CD4-positive, alpha-beta T cell (primary cell): ENCODE measurements at regions not wholly inside any gene's neighbourhood (a gene's known extent, or its start where the extent isn't known, plus 50 kb on each side); places are given as distances from the start of the nearest gene placed in this dataset.

ENCODE experiments used
- ATAC-seq: fragments of 200-7000 bp; cut with Tn5 transposase; one replicate; pipeline ENCODE4 v1.10.0; 2022; ENCODE audit warnings: mild to moderate bottlenecking; ENCODE audit not compliant: poor library complexity
- CTCF ChIA-PET: fragments of 350-600 bp; sonication (Branson Sonifier 250); formaldehyde crosslinking; loops from one replicate; lab custom pipeline; 2021; ENCODE audit warnings: antibody characterized with exemption, inconsistent platforms; lab: Charles Lee
- POLR2A ChIA-PET: fragments of 350-600 bp; sonication (Branson Sonifier 250); formaldehyde crosslinking; loops from one replicate; lab custom pipeline; 2021; ENCODE audit warnings: antibody characterized with exemption, inconsistent platforms; lab: Charles Lee
- DNase-seq, 14 experiments: peaks; one replicate each; pipeline ENCODE4 v3.0.0-alpha.2; 2013 to 2020; ENCODE audit warnings: mixed read lengths in 2 of 14
- H3K27ac ChIP-seq, 2 donors: one replicate each; pipeline versions ENCODE4 v1.5.1 to v1.7.0; 2013; ENCODE audit warnings: low read length in 2 of 2, low read depth in 1 of 2, mild to moderate bottlenecking in 1 of 2
- H3K27me3 ChIP-seq, 2 experiments: 1 replicate in 1 of 2; 2 replicates in 1 of 2; pipeline versions ENCODE4 v1.6.1 to v1.7.0; 2013; ENCODE audit warnings: low read length in 2 of 2, control low read depth in 1 of 2, mild to moderate bottlenecking in 1 of 2, moderate library complexity in 1 of 2; ENCODE audit not compliant: insufficient read depth in 2 of 2, control insufficient read depth in 1 of 2
- H3K36me3 ChIP-seq: one replicate; pipeline ENCODE4 v1.6.1; 2013; ENCODE audit warnings: low read length, control low read depth; ENCODE audit not compliant: insufficient read depth
- H3K4me1 ChIP-seq: one replicate; pipeline ENCODE4 v1.6.1; 2013; ENCODE audit warnings: low read length, control low read depth; ENCODE audit not compliant: insufficient read depth
- H3K4me3 ChIP-seq: one replicate; pipeline ENCODE4 v1.5.1; 2013; ENCODE audit warnings: mild to moderate bottlenecking, low read length, moderate library complexity
- H3K9me3 ChIP-seq, 2 experiments: 1 replicate in 1 of 2; 2 replicates in 1 of 2; pipeline versions ENCODE4 v1.6.1 to v1.7.0; 2013; ENCODE audit warnings: low read length in 2 of 2, mild to moderate bottlenecking in 2 of 2, control low read depth in 1 of 2, moderate library complexity in 1 of 2; ENCODE audit not compliant: control insufficient read depth in 1 of 2, insufficient read depth in 1 of 2
- H3K27ac Mint-ChIP-seq: one replicate; pipeline ENCODE4 v1.8.0; 2020; ENCODE audit warnings: mixed read lengths
- H3K27me3 Mint-ChIP-seq: one replicate; pipeline ENCODE4 v1.8.0; 2021; ENCODE audit warnings: mixed read lengths
- H3K36me3 Mint-ChIP-seq: one replicate; pipeline ENCODE4 v1.8.0; 2021; ENCODE audit warnings: low read depth, mixed read lengths
- H3K4me1 Mint-ChIP-seq: one replicate; pipeline ENCODE4 v1.8.0; 2021; ENCODE audit warnings: low read depth, mixed read lengths
- H3K4me3 Mint-ChIP-seq: one replicate; pipeline ENCODE4 v1.8.0; 2020; ENCODE audit warnings: mild to moderate bottlenecking, mixed read lengths
- H3K9me3 Mint-ChIP-seq: one replicate; pipeline ENCODE4 v1.8.0; 2020; ENCODE audit warnings: mixed read lengths
- intact Hi-C, 2 experiments: fragments of 100-400 bp; cut with DNase I in 1 of 2; cut with micrococcal nuclease in 1 of 2; formaldehyde crosslinking; loops; one replicate each; pipeline versions ENCODE4 v1.15.1 to v1.9.0; 2023 to 2025; cut with DNase I, micrococcal nuclease
- TF ChIP-seq, protein P1 (sequence below): fragments of 200-600 bp; IDR thresholded peaks from one replicate; pipeline ENCODE4 v1.8.0; 2022; ENCODE audit warnings: antibody characterized with exemption, mild to moderate bottlenecking

DNA sequence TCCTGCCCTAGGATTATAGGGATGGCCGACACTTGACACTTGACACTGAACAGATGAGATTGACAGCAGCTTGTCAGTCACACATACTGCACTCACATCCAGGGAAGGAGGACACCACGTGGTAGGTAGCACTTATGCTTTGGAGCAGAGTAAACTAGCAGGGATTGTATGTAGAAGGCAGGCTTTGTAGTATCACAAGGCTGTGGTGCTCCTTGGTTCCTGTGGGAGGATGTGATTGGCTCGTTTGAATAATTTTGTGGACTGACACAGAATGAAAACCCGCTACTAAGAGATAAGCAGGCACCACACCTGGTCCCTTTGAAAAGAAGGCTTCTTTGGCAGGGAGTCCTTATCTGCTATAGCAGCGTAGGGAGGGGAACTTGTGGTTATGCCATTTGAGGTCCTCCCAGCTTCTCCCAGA, 63.6 kb upstream of the IL12B start:
- ATAC-seq (no peak), DNase-seq (no peak)
- Mint-ChIP-seq H3K4me1 (no peaks in the 10 kb centered on the region), H3K4me3 (no peak overlapping the region), H3K36me3 (peaks cover 2% of the 10 kb centered on the region), H3K9me3 (peaks cover 5% of the 10 kb centered on the region), H3K27me3 (peaks cover 14% of the 10 kb centered on the region), H3K27ac (no peak overlapping the region)
- Histone ChIP-seq H3K27ac (no peak overlapping the region), H3K4me1 (no peaks in the 10 kb centered on the region), H3K36me3 (no peaks in the 10 kb centered on the region), H3K27me3 (no peaks in the 10 kb centered on the region), H3K9me3 (no peaks in the 10 kb centered on the region), H3K4me3 (no peak overlapping the region)
- intact Hi-C loops: no loop called here
- TF ChIP-seq, protein P1, sequence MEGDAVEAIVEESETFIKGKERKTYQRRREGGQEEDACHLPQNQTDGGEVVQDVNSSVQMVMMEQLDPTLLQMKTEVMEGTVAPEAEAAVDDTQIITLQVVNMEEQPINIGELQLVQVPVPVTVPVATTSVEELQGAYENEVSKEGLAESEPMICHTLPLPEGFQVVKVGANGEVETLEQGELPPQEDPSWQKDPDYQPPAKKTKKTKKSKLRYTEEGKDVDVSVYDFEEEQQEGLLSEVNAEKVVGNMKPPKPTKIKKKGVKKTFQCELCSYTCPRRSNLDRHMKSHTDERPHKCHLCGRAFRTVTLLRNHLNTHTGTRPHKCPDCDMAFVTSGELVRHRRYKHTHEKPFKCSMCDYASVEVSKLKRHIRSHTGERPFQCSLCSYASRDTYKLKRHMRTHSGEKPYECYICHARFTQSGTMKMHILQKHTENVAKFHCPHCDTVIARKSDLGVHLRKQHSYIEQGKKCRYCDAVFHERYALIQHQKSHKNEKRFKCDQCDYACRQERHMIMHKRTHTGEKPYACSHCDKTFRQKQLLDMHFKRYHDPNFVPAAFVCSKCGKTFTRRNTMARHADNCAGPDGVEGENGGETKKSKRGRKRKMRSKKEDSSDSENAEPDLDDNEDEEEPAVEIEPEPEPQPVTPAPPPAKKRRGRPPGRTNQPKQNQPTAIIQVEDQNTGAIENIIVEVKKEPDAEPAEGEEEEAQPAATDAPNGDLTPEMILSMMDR: no peak
- CTCF ChIA-PET: no interaction called here
- POLR2A ChIA-PET: no interaction called here

DNA sequence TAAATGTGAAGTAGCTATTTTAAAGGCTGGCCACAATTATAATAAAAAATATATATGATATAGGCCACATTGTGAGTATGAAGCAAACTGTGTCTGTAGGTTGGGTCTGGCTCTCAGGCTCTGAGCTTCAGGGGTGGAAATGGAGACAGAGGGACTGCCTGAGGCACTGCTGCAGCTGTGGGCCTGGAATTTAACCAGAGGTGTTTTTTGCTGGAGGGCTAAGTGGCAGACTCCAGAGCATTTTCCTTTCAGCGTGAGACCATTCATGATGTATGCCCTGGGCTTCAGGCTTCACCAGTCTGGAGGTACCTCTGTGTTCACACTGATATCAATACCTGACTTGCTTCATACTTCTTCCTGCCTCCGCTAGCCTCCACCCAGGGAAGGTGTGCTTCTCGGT, 64.9 kb upstream of the IL12B start:
- no peaks in the 10 kb centered on the region for H3K27me3 ChIP-seq
- intact Hi-C loops: no loop called here
- DNase-seq (no peak), ATAC-seq (no peak)
- no peaks in the 10 kb centered on the region for H3K36me3 Mint-ChIP-seq
- H3K27ac Mint-ChIP-seq: no peak overlapping the region
- H3K4me1 Mint-ChIP-seq: no peaks in the 10 kb centered on the region
- ChIA-PET POLR2A (no interaction called here), CTCF (no interaction called here)
- H3K4me1 ChIP-seq: no peaks in the 10 kb centered on the region
- peaks cover 14% of the 10 kb centered on the region for H3K27me3 Mint-ChIP-seq
- H3K27ac ChIP-seq: no peak overlapping the region
- H3K9me3 Mint-ChIP-seq: no peaks in the 10 kb centered on the region
- no peak overlapping the region for H3K4me3 ChIP-seq
- TF ChIP-seq, protein P1: no peak
- H3K4me3 Mint-ChIP-seq: no peak overlapping the region
- H3K36me3 ChIP-seq: no peaks in the 10 kb centered on the region
- no peaks in the 10 kb centered on the region for H3K9me3 ChIP-seq

DNA sequence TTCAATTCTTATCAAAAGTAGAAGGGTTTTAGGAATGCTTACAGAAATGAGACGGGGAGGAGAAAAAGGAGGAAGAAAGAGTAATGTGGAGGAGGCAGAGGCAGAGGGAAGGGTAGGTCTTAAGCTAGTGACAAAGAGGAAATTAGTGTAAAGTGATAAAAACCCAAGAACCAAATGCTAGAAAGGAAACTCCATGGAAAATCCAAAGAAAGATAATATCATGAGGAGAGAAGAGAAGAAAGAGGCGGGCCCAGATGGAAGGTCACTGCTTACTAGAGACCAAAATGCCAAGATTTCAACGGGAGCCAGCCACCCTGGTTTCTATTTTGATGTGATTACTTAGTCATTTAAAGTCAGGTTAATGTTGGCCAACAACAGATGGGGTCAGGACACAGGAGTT, 68.6 kb upstream of the IL12B start:
- DNase-seq: no peak
- H3K4me3 Mint-ChIP-seq: no peak overlapping the region
- no peaks in the 10 kb centered on the region for H3K4me1 ChIP-seq
- ChIA-PET CTCF (interaction anchor here (0.7 kb wide), 1 partner anchor 161 kb away, joined by 3 read pairs; no protein-coding TSS in a partner anchor), POLR2A (no interaction called here)
- H3K36me3 ChIP-seq: no peaks in the 10 kb centered on the region
- ATAC-seq: no peak
- no peak overlapping the region for H3K4me3 ChIP-seq
- intact Hi-C loops: no loop called here
- no peaks in the 10 kb centered on the region for H3K36me3 Mint-ChIP-seq
- TF ChIP-seq, protein P1: no peak
- H3K27ac ChIP-seq: no peak overlapping the region
- H3K27me3 Mint-ChIP-seq: peaks cover 16% of the 10 kb centered on the region
- no peaks in the 10 kb centered on the region for H3K27me3 ChIP-seq
- H3K9me3 ChIP-seq: no peaks in the 10 kb centered on the region
- no peaks in the 10 kb centered on the region for H3K9me3 Mint-ChIP-seq
- H3K4me1 Mint-ChIP-seq: no peaks in the 10 kb centered on the region
- no peak overlapping the region for H3K27ac Mint-ChIP-seq
